CD4-positive, alpha-beta T cell treated with Interleukin-4 for 4 hours (primary cell): ENCODE measurements at regions not wholly inside any gene's neighbourhood (a gene's known extent, or its start where the extent isn't known, plus 50 kb on each side); places are given as distances from the start of the nearest gene placed in this dataset.

ENCODE experiments used
- DNase-seq: peaks from one replicate; pipeline ENCODE4 v3.0.0-alpha.2; 2020

- no peak for DNase-seq
Measured at GRCh38 chr7:115116773-115117715, 195.2 kb downstream of the MDFIC start.

GRCh38 chr7:115113776-115114175 lies 191.9 kb downstream of the MDFIC start:
- DNase-seq: no peak

- DNase-seq: no peak
Measured at GRCh38 chr7:115113131-115113530, 191.2 kb downstream of the MDFIC start.

- no peak for DNase-seq
Measured at GRCh38 chr7:115110523-115110922, 188.6 kb downstream of the MDFIC start.

- no peak for DNase-seq
Measured at GRCh38 chr7:115106316-115106715, 184.4 kb downstream of the MDFIC start.

GRCh38 chr7:115102738-115103137 lies 180.8 kb downstream of the MDFIC start:
- DNase-seq: no peak

- no peak for DNase-seq
Measured at GRCh38 chr7:115101199-115101598, 179.3 kb downstream of the MDFIC start.

- DNase-seq: no peak
Measured at GRCh38 chr7:115099906-115100305, 178.0 kb downstream of the MDFIC start.

GRCh38 chr7:115097175-115097671 lies 175.3 kb downstream of the MDFIC start:
- DNase-seq: no peak

GRCh38 chr7:115096262-115096661 lies 174.4 kb downstream of the MDFIC start:
- no peak for DNase-seq

- DNase-seq: no peak
Measured at GRCh38 chr7:115094163-115094562, 172.3 kb downstream of the MDFIC start.

- DNase-seq: no peak
Measured at GRCh38 chr7:115088893-115089292, 167.0 kb downstream of the MDFIC start.

- DNase-seq: no peak
Measured at GRCh38 chr7:115087437-115087836, 165.5 kb downstream of the MDFIC start.

- no peak for DNase-seq
Measured at GRCh38 chr7:115086146-115086841, 164.4 kb downstream of the MDFIC start.

GRCh38 chr7:115085421-115085820 lies 163.5 kb downstream of the MDFIC start:
- no peak for DNase-seq

- no peak for DNase-seq
Measured at GRCh38 chr7:115083935-115084334, 162.0 kb downstream of the MDFIC start.

- DNase-seq: no peak
Measured at GRCh38 chr7:115081772-115082171, 159.9 kb downstream of the MDFIC start.

GRCh38 chr7:115078851-115079250 lies 157.0 kb downstream of the MDFIC start:
- no peak for DNase-seq

- DNase-seq: no peak
Measured at GRCh38 chr7:115078386-115078785, 156.5 kb downstream of the MDFIC start.

- no peak for DNase-seq
Measured at GRCh38 chr7:115070311-115070710, 148.4 kb downstream of the MDFIC start.
